ENCODE measurements at regions not wholly inside any gene's neighbourhood (a gene's known extent, or its start where the extent isn't known, plus 50 kb on each side); places are given as distances from the start of the nearest gene placed in this dataset.

- TF ChIP-seq, protein P1, sequence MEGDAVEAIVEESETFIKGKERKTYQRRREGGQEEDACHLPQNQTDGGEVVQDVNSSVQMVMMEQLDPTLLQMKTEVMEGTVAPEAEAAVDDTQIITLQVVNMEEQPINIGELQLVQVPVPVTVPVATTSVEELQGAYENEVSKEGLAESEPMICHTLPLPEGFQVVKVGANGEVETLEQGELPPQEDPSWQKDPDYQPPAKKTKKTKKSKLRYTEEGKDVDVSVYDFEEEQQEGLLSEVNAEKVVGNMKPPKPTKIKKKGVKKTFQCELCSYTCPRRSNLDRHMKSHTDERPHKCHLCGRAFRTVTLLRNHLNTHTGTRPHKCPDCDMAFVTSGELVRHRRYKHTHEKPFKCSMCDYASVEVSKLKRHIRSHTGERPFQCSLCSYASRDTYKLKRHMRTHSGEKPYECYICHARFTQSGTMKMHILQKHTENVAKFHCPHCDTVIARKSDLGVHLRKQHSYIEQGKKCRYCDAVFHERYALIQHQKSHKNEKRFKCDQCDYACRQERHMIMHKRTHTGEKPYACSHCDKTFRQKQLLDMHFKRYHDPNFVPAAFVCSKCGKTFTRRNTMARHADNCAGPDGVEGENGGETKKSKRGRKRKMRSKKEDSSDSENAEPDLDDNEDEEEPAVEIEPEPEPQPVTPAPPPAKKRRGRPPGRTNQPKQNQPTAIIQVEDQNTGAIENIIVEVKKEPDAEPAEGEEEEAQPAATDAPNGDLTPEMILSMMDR (conservative IDR thresholded peaks at IDR 0.05; ENCODE audit: low read length) = no peak
- TF ChIP-seq EZH2phosphoT487 (IDR thresholded peaks at IDR 0.05; ENCODE audit: borderline replicate concordance, low read depth, low read length) = no peak
These were observed 354.1 kb upstream of the SEMA3A start for GRCh38 chr7:84548366-84549365.
